Gastroesophageal sphincter (tissue), 4 donors: ENCODE measurements at regions not wholly inside any gene's neighbourhood (a gene's known extent, or its start where the extent isn't known, plus 50 kb on each side); places are given as distances from the start of the nearest gene placed in this dataset.

Experiments used
- ATAC-seq: fragments of 150-250 bp; one replicate; pipeline ENCODE4 v1.9.1; 2016; ENCODE audit warnings: mild to moderate bottlenecking, moderate library complexity
- H3K27ac ChIP-seq, 4 donors: fragments of 200-600 bp; sonication (generic) in 3 of 4; 1 replicate in 3 of 4; 2 replicates in 1 of 4; pipeline ENCODE4 v1.5.1; 2016 to 2019
- H3K27me3 ChIP-seq: fragments of 200-600 bp; sonication (generic); one replicate; pipeline ENCODE4 v1.5.1; 2019
- H3K36me3 ChIP-seq, 2 donors: fragments of 200-600 bp; sonication (generic); one replicate each; pipeline ENCODE4 v1.5.1; 2019; ENCODE audit warnings: control low read depth in 1 of 2
- H3K4me1 ChIP-seq, 3 donors: fragments of 200-600 bp; sonication (generic); 1 replicate in 2 of 3; 2 replicates in 1 of 3; pipeline ENCODE4 v1.5.1; 2016 to 2019; ENCODE audit warnings: control low read depth in 2 of 3
- H3K4me3 ChIP-seq, 2 donors: fragments of 200-600 bp; sonication (generic); one replicate each; pipeline ENCODE4 v1.5.1; 2019; ENCODE audit warnings: mild to moderate bottlenecking in 1 of 2, moderate library complexity in 1 of 2
- H3K9me3 ChIP-seq, 3 donors: fragments of 200-600 bp; sonication (generic); one replicate each; pipeline ENCODE4 v1.5.1; 2017 to 2019; ENCODE audit warnings: control low read depth in 2 of 3
- EP300 ChIP-seq: sonication (generic); formaldehyde crosslinking; IDR thresholded peaks from one replicate; pipeline ENCODE4 v1.6.1; 2017; ENCODE audit warnings: antibody characterized with exemption, mild to moderate bottlenecking
- POLR2A ChIP-seq, 2 donors: fragments of 450-650 bp; IDR thresholded peaks; one replicate each; pipeline ENCODE4 v1.6.1; 2017; ENCODE audit warnings: antibody characterized with exemption in 2 of 2, mild to moderate bottlenecking in 2 of 2, moderate library complexity in 1 of 2
- POLR2AphosphoS5 ChIP-seq: sonication (generic); formaldehyde crosslinking; IDR thresholded peaks from one replicate; pipeline ENCODE4 v1.6.1; 2017; ENCODE audit warnings: antibody characterized with exemption
- WGBS, 2 donors: methylation state at CpG; one replicate each; pipeline ENCODE4 v1.1.5; 2018; ENCODE audit warnings: low coverage in 1 of 2; 5-methylcytosine and 5-hydroxymethylcytosine counted together
- TF ChIP-seq, protein P1 (sequence below), 4 experiments: fragments of 200-600 bp in 2 of 4; fragments of 450-650 bp in 2 of 4; sonication (generic) in 1 of 4; IDR thresholded peaks; one replicate each; pipeline ENCODE4 v1.5.1; 2017 to 2019; ENCODE audit warnings: antibody characterized with exemption in 4 of 4, mild to moderate bottlenecking in 2 of 4, moderate library complexity in 2 of 4

DNA sequence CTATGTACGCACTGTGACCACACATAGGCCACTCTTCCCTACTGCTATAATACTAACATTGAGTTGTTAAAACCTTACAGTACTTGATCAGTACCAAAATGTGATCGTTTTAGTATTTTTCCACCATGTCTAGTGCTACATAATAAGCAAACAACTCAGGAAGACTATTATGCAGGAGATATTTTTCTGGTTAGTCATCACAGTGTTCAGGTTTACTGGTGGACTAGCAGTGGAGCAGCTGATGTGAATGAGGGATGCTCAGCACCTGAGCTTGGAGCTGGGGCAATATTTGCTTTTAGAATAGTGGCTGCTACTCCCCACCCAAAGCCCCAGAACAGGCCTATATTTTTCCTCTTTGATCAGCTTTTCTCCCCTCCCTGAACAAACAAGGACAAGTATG, 513.1 kb downstream of the KCNH5 start:
- no peak for ATAC-seq
- no peak overlapping the region for H3K4me3 ChIP-seq
- H3K27ac ChIP-seq = no peak overlapping the region
- no peaks in the 10 kb centered on the region for H3K27me3 ChIP-seq
- H3K36me3 ChIP-seq = no peaks in the 10 kb centered on the region
- H3K9me3 ChIP-seq = no peaks in the 10 kb centered on the region
- H3K4me1 ChIP-seq = no peaks in the 10 kb centered on the region
- 83 to 85% methylated on average over 2 of the region's 2 CpGs for WGBS, 2 donors
- TF ChIP-seq POLR2A (IDR thresholded peaks at IDR 0.05) = no peak
- TF ChIP-seq, protein P1, sequence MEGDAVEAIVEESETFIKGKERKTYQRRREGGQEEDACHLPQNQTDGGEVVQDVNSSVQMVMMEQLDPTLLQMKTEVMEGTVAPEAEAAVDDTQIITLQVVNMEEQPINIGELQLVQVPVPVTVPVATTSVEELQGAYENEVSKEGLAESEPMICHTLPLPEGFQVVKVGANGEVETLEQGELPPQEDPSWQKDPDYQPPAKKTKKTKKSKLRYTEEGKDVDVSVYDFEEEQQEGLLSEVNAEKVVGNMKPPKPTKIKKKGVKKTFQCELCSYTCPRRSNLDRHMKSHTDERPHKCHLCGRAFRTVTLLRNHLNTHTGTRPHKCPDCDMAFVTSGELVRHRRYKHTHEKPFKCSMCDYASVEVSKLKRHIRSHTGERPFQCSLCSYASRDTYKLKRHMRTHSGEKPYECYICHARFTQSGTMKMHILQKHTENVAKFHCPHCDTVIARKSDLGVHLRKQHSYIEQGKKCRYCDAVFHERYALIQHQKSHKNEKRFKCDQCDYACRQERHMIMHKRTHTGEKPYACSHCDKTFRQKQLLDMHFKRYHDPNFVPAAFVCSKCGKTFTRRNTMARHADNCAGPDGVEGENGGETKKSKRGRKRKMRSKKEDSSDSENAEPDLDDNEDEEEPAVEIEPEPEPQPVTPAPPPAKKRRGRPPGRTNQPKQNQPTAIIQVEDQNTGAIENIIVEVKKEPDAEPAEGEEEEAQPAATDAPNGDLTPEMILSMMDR (IDR thresholded peaks at IDR 0.05) = no peak
- no peak for TF ChIP-seq EP300
- TF ChIP-seq POLR2AphosphoS5 = no peak

- H3K4me3 ChIP-seq = no peak overlapping the region
- H3K27me3 ChIP-seq = no peaks in the 10 kb centered on the region
- H3K36me3 ChIP-seq = no peaks in the 10 kb centered on the region
- H3K4me1 ChIP-seq = no peaks in the 10 kb centered on the region
- peaks cover 0 to 14% (median 0%) of the 10 kb centered on the region in 3 donors for H3K9me3 ChIP-seq
- WGBS, 2 donors = 100% methylated on average over 1 of the region's 1 CpG; no CpG with 5 or more reads in 1 of the 2 donors
- H3K27ac ChIP-seq = no peak overlapping the region
- ATAC-seq = no peak
- TF ChIP-seq, protein P1 (IDR thresholded peaks at IDR 0.05) = no peak
- TF ChIP-seq EP300 (no peak), POLR2AphosphoS5 (no peak), POLR2A (IDR thresholded peaks at IDR 0.05) (no peak)
Observed at GRCh38 chr14:62546862-62547474, 498.3 kb downstream of the KCNH5 start.

DNA sequence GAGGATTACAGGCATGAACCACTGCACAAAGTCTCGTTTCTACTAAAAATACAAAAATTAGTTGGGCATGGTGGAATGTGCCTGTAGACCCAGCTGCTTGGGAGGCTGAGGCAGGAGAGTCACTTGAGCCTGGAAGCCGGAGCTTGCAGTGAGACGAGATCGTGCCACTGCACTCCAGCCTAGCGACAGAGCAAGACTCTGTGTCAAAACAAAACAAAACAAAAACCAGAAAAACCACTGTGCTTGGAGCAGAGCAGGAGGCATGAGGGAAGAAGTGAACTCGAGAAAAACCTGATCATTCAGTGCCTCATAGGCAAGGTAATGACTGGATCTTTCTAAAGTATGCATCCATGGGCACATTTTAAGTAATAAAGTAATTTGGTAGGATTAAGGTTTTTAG, 487.8 kb downstream of the KCNH5 start:
- ATAC-seq = no peak
- WGBS, 2 donors = 76 to 84% methylated on average over 5 to 6 of the region's 6 CpGs
- Histone ChIP-seq H3K4me3 (no peak overlapping the region), H3K9me3 (peaks cover 0 to 10% (median 0%) of the 10 kb centered on the region in 3 donors), H3K4me1 (no peaks in the 10 kb centered on the region), H3K27me3 (no peaks in the 10 kb centered on the region), H3K36me3 (no peaks in the 10 kb centered on the region), H3K27ac (no peak overlapping the region)
- TF ChIP-seq EP300 (no peak), POLR2A (IDR thresholded peaks at IDR 0.05) (no peak), POLR2AphosphoS5 (no peak)
- TF ChIP-seq, protein P1 (IDR thresholded peaks at IDR 0.05) = no peak

- no peaks in the 10 kb centered on the region for H3K27me3 ChIP-seq
- TF ChIP-seq POLR2A (IDR thresholded peaks at IDR 0.05) (no peak), EP300 (no peak), POLR2AphosphoS5 (no peak)
- TF ChIP-seq, protein P1 (IDR thresholded peaks at IDR 0.05) = no peak
- peaks cover 0 to under 1% (median 0%) of the 10 kb centered on the region in 3 donors for H3K9me3 ChIP-seq
- no peaks in the 10 kb centered on the region for H3K36me3 ChIP-seq
- 33 to 78% methylated on average over 1 of the region's 1 CpG for WGBS, 2 donors
- no peak overlapping the region for H3K4me3 ChIP-seq
- no peaks in the 10 kb centered on the region for H3K4me1 ChIP-seq
- ATAC-seq = no peak
- no peak overlapping the region for H3K27ac ChIP-seq
Observed at GRCh38 chr14:62558451-62558850, 486.8 kb downstream of the KCNH5 start.

DNA sequence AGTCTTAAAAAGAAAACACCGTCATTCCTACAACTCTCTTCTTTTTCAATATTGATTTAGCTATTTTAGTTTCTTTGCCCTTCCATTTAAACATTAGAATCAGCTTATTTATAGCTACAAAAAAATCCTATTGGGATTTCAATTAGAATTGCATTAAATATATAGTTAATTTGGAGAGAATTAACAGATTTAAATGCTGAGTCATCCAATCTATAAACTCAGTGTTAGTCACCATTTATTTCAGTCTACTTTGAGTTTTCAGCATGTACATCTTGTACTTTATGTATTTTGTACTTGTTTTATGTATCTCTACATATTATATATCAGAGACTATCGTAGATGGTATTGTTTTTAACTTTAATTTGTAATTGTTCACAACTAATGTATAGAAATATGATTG, 460.0 kb downstream of the KCNH5 start:
- Histone ChIP-seq H3K9me3 (peaks cover 0 to 6% (median 0%) of the 10 kb centered on the region in 3 donors), H3K4me3 (no peak overlapping the region), H3K36me3 (no peaks in the 10 kb centered on the region), H3K27ac (no peak overlapping the region), H3K27me3 (no peaks in the 10 kb centered on the region), H3K4me1 (no peaks in the 10 kb centered on the region)
- no peak for ATAC-seq
- 57 to 68% methylated on average over 2 of the region's 2 CpGs for WGBS, 2 donors
- TF ChIP-seq POLR2AphosphoS5 (no peak), EP300 (no peak), POLR2A (IDR thresholded peaks at IDR 0.05) (no peak)
- TF ChIP-seq, protein P1 (IDR thresholded peaks at IDR 0.05) = no peak
